HG02870 (cell line): ENCODE measurements at regions not wholly inside any gene's neighbourhood (a gene's known extent, or its start where the extent isn't known, plus 50 kb on each side); places are given as distances from the start of the nearest gene placed in this dataset.

Experiments
- ATAC-seq: cut with Tn5 transposase; IDR thresholded peaks from one replicate; pipeline ENCODE4 v1.9.1; 2021; ENCODE audit warnings: mild to moderate bottlenecking, moderate library complexity; ENCODE audit not compliant: unreplicated experiment

DNA sequence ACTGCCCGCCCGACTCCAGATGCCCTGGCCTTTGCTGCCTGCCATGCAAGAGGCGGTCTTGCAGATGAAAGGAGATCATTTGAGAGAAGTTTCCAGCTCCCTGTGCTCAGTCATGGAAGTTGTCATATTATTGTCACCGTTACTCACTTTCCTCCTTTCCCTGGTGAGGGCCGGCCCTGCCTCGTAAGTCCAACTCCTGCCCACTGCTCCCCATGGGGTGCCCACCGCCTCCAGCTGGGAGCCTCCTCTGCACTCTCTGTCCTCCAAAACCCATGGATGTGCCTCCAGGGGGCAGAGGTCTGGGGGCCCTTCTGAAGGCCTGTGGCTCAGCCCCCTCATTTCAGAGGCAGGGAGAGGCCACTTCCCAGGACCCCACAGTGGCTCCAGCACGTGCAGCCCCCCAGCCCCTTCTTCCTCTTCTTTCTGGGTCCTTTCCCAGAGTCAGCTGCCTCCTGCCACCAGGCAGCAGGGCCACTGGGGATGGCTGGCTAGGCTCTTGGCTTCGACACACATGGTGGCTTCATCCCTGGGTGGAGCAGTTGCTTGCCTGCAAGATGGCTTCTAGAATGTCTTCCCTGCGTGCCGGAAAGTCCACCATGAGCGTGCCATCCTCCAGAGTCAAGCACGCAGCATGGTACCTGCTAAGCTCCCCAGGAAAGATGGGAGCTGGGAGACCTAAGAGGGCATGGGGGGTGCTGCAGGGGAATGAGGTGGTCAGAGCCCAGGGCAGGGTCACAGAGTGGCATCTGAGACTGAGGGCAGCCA, 97.9 kb upstream of the RUNX3 start:
- no peak for ATAC-seq

DNA sequence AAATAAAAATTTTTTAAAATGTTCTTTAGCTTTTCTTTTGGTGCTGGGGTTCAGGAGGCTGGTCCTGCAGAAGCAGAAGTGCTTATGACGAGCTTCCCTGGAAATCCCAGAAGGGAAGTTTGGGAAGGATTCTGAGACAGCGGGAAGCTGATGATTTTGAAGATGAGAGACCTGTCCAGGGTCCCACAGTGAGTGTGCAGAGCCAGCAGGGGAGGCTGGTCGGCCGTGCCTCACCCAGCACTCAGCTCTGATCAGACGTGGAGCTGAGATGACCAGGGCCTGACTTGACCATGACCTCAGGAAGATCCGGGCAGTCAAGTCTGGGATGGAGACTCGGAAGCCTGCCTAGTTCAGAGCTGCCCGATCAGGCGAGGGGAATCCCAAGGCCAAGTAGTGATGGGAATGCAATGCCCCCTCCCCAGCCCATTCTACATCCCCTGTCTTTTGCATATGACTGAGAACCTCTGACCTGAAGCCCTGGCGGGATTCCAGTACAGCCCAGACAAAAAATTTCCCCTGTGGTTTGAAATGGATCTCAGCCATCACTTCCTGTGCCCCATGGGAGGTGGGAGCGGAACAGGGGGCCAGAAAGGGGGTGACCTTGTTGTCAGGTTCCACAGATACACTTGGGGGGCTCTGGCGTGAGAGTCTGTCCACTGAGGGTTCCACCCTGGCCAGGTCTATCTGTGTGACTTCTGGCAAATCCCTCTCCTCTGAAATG, 96.8 kb upstream of the RUNX3 start:
- ATAC-seq: no peak

DNA sequence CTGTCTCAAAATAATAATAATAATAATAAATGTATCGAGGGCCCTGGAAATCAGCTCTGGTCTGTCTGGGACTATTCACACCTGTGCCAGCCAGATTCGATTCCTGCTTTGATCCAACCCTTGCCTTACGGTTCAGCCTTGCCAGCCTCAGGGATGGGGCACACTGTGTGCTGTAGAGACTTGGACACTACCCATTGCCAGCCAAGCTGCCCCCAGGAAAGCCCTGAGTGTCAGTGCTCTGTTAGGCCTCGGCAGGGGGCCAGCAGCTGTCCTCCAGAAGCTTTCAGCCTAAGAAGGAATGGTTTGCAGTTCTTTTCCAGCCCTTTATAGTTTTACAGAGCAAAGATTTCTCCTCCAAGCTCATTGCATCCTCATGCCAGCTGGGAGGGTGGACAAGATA, 96.2 kb upstream of the RUNX3 start:
- ATAC-seq: no peak

DNA sequence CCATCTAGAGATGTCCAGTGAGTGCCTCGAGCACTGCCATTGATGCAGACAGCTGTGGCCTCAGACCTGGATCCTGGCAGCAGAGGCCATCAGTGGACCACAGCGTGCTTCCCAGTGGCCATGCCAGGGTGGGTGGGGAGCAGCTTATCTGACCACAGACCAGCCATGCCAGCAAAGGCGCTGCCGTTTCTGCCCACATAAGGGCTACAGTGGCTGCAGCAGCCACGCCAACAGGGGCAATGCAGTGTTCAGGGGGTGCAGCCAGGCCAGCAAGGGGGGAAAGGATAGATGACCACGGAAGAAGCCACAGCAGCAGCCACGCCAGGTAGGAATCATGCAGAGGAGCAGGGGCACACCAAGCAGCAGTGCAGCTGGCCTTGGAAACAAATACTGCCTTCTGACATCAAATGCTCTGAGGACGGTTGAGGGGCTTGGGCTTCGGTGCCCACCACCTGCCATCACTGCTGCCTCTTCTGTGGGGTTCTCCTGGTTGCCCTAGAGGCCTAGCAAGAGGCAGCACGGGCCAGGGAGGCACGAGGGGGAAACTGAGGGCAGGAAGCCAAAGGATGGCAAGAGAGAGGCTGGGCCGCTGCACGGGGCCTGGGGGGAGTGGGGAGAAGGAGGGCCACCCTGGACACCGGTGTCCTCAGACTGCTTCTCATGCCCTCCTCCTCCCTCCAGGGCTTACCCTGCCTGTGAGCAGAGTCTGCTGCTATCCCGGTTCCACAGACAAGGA, 94.7 kb upstream of the RUNX3 start:
- ATAC-seq: no peak

DNA sequence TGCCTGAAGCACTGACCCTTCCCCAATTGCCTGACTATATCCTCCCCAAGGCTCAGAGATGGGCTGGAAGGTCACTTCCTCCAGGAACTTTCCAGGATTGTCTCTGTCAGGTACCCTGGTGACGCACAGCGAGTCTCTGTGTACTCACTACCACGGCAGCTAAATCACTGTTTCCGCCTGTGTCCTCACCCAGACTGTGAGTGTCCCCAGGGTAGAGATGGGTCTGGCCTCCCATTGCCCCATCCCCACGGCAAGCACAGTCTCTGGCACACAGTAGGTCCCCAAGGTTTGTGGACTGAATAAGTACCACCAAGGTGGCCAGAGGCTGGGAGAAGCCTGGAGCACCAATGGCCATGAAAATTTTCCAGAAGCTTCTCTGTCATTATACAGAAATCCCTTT, 93.8 kb upstream of the RUNX3 start:
- no peak for ATAC-seq

DNA sequence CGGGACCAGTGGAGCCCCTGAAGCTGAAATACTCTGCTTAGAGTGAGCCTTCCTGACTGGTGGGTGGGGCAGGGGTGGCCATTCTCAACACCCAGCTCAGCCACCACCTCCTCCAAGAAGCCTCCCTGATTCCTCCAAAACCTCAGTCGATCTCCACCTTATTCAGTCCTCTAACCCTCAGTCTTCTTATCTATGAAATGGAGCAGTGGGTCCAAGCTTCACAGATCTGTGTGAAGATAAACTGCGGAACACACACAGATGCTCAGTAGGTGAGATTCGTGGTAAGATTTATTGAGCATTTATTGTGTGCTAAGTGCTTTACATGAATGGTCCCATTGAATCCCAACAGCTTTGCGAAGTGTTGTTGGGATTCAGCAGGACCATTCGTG, 93.1 kb upstream of the RUNX3 start:
- ATAC-seq: no peak

DNA sequence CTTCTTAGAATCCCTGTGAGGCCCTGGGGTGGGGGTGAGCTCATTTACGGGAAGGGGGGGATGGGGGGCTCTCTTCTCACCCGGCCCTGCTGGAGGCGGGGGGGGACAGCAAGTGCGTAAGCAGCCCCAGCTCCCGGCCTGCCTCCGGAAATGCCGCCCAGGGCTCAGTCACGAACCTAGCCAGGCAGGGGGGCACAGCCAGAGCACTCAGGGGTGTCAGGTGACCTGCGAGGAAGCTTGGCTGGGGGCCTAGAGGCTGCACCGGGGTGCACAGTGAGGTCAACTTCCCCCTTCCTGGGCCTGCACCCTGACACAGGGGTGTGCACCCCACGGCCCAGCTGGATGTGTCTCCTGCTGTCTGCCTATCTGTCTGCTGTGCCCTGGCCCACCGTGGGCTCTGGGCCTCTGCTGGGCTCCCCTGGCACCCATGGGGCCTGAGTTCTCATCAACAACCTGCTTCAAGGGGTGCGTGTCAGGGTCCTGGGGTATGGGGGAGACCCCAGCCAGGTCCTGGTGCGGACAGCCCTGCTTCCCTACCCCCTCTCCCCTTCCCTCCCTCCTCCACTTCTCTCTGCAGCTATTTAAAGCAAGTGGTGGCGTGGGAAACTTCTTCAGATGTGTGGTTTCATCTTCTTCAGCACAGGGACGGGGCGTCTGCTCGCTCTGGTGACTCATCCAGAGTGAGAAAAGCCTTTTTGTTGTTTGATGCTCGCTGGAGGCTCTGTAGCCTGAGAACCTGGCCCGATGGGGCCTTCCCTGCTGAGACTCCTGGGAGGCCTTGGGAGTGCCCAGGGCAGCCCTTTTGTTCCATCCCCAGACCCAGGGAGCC, 92.5 kb upstream of the RUNX3 start:
- ATAC-seq: peak; percentile 56

DNA sequence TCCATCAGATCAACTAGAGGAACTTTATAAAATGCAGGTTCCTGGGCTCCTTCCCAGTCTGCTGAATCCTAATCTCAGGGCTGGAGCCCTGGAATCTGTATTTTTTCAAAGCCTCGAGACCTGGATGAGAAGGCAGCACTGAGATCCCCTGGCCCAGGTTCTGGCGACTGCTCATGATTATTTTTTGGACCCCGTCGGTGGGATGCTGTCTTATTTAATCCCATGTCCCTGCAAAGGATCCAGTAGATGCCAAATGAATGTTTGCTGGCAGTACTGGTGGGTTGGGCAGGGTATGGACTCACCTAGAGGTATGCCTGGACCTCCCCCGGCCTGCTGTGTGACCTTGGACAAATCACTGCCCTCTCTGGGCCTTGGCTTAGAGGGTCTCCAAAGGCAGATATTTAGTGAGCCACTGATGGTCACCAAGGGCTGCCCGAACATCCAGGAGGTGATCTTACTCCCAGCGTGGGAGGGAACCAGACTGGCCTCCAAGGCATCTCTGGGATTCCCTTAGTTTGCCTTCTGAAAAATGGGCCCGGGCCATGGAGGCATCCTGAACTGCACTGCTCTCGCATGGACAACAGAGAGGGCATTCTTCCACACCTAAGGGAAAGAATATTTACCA, 91.6 kb upstream of the RUNX3 start:
- ATAC-seq: no peak

DNA sequence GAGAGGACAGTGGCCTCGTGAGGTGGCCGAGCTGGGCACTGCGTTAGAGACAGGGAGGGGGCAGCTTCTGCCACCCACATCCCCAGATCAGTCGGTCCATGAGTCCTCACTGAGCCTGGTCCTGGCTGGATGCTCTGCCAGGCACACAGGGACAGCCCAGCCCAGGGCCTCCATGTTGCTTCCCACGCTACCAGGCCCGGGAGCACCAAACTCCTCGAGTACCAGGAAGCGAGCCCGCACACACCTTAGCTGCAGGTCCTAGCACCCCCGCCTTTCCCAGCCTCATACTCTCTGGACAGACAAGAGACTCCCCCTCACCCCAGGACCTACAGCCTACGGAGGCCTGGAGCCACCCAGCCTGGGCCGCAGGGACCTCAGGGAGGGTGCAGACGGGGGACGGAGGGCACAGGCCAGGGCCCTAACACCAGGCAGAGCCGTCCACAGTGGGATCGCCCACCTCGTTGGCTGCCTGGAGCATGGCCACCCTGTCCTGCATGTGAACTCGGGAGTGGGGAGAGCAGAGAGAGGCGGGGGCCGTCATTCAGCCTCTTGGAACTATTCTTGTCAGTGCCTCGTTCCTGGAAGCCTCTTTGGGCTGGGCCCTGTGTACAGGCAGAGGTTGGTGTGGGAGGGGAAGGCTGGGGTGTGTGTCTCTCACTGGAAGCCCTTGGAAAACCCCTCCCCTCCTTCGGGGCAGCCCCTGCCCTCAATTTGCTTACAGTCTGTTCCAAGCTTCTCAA, 90.9 kb upstream of the RUNX3 start:
- ATAC-seq: no peak

DNA sequence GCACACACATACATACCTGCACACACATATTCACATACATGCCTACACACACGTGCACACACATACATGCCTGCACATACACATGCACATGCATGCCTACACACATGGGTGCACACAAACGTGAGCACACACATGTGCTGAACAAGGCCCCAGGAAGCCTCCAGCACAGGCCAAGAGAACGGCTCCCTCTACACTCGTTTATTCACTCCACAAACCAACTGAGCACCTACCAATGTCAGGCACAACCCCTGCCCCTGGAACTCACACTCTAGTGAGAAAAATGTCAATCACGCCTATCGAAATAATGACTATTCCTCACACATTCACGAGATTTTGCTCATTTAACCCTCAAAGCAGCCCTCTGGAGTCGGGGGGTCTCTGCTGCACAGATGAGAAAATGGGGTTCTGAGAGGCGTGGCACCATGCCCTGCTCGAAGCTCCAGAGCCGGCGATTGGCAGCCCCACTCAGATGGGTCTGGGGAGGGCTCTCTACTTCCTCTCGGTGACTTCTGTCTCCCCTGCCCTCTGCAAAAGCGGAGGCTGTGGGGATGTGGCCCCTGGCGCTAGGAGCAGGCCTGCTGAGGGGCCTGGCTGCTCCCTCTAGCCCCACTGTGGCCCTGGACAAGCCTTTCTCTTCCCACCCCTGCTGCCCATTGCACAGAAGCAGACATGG, 90.2 kb upstream of the RUNX3 start:
- no peak for ATAC-seq

DNA sequence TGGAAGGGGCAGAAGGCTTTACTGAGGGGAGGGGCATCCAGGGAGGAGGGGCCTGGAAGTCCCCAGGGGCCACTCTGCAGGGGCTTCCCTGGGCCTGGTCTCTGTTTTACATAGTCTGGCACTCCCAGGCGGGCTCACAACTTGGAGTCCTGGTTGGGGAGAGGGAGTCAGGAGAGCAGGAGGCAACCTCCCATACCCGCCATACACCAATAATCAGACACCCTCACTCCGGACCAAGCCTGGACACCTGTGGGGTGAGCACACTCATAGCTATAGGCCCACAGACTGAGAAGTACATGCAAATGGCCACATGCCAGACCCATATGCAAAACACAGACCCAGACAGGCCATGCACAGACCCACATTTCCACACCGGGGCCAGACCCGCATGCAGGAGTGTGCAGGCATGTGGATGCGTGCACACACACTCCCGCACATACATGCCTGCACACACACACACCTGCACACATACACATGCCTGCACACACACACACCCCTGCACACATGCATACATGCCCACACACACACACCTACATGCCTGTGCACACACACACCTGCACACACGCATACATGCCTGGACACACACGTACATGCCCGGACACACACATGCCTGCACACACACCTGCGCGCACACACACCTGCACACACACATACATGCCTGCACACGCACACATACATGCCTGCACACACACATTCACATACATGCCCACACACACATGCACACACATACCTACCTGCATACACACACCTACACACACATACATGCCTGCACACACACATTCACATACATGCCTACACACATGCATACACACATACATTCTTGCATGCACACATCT, 89.5 kb upstream of the RUNX3 start:
- ATAC-seq: peak; percentile 53

DNA sequence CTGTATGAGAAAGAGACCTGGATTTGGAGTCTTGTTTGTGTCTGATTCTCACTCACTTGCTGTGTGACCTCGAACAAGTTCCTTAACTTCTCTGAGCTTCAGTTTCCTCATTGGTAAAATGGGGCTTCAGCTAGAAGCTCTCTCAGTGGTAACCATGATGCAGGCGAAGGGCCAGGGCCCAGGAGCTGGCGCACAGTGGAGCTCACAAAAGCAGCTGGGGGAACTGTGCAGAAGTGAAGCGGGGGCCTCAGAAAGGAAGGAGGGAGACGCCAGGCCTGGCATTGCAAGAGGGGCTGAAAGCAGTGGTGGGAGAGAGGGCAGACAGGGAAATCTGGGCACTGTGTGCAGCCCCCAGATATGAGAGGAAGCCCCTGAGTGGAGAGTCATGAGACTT, 88.9 kb upstream of the RUNX3 start:
- ATAC-seq: no peak

DNA sequence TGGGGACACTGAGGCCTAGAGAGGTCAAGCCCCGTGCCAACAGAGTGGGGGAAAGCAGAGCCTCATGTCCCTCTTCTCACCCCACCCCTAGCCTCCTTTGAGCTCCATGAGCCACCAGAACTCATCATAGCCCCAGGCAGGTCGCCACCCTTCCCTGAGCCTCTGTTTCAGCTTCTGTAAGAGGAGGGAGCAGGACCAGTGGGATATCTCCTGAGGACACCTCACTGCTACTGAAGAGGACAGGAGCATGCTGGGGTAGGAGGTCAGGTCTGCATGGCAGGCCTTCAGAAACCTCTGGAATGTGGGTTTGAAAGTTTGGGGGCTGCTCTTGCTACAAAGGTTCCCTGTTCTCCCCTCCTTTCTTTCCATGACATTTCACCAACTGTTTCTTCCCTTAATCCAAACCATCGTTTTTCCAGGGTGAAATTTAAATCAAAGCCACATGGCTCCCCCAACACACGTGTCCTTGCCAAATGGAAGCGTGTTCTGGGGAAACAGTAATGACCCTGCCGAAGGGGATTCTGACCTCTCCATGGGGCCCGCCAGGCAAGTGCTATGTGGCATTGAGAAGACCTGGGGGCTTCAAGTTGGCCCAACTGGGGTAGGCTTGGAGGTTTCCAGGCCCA, 88.1 kb upstream of the RUNX3 start:
- ATAC-seq: no peak

DNA sequence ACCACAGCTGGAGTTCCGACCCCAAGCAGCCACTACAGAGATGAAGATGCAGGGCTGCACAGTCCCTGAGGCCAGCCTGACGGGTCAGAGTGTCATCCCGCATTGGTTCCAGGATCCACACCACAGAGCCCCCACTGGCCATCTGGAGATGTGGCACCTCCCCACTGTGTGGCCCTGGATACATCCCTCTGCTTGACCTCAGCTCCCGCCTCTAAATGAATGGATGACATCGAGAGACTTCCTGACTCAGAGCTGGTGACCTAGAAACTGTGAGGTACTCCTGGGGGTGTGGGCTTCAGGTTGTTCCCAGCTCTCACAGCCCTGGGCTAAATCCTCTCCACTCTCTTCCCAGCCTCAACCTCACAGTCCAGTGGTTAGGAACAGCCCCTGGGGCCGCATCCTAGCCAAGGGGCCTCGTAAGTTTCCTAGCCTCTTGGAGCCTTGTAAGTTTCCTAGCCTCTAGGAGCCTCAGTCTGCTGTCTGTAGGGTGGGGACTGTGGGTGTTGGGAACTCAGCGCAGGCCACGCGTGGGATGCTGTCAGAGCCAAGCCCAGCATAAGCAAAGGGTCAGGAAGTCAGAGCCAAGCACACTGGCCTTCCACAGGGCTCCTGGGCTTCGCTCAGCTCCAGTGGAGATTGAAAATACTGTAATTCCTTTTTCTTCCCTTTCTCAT, 87.5 kb upstream of the RUNX3 start:
- no peak for ATAC-seq

DNA sequence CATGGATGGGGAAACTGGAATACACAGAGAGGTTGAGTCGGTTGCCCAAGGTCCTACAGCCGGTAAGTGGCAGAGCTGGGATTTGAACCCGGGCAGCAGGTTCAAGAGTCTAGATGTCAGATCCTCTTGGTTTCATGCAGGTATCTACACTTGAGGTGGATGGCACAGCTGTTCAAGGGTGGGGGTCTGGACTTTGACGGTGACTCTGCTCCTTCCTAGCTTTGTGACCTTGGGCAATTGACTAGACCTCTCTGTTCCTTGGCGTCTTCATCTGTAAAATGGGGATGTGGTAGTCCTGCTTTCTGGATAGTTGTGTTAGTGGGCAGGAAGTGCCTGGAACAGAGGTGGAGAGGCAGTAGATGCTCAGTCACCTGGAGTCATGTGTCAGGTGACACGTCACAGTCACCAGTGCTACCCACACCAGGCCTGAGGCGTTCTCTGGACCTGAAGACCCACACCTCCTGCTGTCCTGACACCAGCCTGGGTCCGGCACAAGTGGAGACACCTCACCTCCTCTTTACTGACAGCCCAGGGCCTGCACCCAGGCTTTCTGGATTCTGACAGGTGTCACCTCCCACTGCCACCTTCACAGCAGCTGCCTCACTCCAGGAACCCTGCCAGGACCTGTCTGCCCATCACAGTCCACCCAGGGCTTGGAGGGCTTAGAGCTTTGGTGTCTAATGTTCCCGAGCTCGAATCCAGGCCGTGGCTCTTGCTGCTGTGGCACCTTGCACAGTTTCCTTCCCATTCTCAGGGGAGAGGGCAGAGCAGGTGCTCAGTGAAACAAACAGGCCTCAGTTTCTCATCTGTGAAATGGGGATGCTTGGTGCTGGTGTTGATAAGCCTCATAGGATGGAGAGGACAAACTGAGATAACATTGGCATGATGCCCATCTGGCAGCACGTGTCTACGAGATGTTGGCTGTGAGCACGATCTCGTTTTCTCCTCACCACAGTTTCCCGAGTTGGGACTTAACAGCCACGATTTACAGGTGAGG, 83.2 kb upstream of the RUNX3 start:
- ATAC-seq: no peak

DNA sequence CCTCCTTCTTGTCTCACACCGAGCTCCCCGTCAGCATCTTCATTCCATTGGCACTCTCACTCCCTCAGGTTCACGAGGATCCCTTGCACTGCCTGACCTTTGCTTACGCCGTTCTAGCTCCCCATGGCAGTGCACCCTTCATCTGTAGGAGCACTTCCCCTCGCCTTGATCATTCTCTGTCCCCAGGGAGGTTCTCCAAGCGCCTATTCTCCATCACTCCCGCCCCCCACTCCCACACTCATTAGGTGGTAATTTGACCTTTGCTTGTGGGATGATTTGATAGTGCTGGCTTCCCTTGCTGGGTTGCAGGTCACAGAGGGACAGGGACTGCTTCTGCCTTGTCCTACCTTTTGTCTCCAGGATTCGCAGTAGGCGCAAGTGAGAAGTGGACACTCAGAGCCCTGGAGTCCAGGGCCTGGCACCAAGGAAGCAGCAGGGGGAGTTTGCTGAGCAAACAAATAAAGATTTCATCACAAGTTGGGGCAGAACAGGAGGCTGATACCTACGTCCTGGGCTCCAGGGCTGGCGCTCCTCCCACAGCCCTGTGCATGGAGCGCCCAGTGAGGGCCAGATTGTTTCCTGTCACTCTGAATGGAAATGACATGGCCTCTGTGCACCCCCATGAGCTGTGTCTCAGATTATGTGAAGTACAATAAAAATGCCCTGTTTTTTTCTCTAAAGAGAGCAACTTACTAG, 82.0 kb upstream of the RUNX3 start:
- ATAC-seq: no peak
